GM19452 (cell line): ENCODE measurements at regions not wholly inside any gene's neighbourhood (a gene's known extent, or its start where the extent isn't known, plus 50 kb on each side); places are given as distances from the start of the nearest gene placed in this dataset.

ENCODE experiments used
- ATAC-seq: cut with Tn5 transposase; IDR thresholded peaks from one replicate; pipeline ENCODE4 v1.9.1; 2021; ENCODE audit not compliant: unreplicated experiment

DNA sequence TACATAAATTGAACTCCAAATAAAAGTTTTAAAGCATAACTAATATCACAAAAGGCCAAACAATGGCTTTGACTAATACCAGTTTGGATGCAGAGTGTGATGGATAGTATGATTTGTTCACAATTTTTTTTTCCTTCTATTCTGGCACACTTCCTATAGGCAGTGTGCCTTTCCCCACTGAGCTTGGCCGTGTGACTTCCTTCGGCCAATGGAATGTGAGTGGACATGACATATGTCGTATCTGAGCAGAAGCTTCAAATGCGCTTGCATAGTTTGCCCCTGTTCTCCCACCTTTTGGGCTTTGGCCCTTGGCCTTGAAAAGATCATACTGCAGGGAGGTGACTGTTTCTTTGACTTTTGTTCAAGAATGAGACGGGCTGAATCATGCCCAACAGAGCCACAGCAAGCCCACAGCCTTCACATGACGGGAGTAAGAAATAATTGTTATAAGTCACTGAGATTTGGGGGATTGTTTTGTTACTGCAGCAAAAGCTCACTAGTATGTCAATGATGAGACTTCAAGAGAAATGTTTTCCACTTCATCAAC is 279.9 kb upstream of the NEBL start:
- no peak for ATAC-seq

DNA sequence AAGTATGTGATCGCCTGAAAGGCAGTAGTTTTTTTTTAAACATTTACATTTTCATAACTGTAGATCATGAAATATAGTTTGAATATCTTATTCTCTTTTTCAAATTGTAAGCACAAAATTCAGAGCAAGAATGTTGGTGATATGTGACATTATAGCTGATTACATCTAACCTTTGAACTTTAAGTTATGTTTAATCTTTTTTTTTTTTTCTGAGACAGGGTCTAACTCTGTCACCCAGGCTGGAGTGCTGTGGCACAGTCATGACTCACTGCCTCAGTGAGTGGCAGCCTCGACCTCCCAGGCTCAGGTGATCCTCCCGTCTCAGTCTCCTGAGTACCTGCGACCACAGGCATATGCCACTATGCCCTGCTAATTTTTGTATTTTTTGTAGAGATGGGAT is 278.7 kb upstream of the NEBL start:
- ATAC-seq, result no peak

DNA sequence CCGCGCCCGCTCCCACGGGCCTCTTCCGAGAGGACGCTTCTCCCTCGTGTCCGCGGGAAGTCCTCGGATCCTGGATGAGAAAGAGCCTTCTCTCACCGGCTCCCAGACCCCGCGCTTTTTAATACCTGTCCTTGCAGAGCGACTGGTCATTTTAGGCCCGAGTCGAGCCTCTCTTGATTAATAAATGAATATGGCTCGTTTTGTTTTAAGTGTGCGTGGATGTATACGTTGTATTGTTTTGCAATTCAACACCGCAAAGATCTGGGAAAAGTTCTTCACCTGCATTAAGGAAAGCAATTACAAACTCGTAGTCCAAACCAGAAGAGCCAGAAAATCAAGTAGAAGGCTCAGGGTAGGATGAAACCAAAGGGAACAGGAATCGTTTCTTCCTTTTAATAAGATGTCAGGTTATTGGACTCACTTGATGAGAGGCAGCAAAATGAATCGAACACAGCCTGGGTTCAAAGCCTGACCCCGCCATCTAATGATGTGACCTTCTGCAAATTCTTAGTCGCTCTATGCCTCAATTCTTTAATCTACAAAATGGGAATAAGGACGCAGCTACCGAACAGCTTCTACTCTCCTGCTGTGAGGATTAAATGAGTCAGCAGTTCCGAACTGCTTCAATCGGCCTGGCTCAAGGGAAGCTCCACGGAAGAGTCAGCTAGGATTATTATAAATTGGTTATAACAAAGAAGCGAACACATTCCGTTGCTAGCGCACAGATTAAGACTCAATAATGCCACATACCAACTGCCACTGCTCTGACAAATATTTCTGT is 277.8 kb upstream of the NEBL start:
- no peak for ATAC-seq

DNA sequence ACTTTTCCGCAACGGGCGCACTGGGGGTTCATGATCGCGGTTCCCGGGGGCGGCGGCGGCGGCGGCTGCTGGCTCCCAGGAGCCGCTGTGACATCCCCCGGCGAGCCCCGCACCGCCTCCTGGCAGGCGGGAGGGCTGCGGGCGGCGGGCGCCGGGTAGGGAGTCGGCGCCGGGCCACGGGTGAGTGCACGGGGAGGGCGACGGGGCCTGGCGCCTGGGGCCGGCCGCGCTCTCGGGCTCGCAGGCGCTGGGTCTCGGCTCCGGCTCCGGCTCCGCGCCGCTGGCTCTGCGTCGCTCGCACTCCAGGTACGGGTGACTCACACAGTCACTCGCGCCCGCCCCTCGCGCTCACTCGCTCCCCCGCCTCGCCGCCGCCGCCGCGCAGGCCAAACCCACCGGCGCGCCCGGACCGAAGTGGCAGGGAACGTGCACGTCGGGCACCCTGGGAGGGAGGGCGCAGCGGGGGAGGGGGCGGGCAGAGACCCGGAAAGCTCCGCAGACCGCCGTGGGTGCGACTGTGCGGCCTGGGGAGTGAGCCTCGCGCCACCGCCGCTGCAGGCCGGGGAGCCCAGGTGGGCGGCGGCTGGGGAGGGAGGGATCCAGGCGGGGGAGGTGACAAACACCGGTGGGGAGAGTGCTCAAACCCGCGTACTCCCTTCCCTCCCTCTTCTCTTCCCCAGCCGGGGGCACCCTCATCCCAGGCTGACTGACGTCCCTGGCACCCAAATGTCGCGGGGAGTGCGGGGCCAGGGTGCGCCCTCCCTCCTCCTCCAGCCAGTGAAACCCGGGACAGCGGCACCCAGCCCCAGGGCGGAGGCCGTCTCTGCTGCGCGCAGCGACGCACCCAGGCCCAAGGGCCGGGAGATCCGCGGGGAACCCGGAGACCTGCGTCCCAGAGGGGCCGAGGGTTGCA is 276.9 kb upstream of the NEBL start:
- no peak for ATAC-seq

DNA sequence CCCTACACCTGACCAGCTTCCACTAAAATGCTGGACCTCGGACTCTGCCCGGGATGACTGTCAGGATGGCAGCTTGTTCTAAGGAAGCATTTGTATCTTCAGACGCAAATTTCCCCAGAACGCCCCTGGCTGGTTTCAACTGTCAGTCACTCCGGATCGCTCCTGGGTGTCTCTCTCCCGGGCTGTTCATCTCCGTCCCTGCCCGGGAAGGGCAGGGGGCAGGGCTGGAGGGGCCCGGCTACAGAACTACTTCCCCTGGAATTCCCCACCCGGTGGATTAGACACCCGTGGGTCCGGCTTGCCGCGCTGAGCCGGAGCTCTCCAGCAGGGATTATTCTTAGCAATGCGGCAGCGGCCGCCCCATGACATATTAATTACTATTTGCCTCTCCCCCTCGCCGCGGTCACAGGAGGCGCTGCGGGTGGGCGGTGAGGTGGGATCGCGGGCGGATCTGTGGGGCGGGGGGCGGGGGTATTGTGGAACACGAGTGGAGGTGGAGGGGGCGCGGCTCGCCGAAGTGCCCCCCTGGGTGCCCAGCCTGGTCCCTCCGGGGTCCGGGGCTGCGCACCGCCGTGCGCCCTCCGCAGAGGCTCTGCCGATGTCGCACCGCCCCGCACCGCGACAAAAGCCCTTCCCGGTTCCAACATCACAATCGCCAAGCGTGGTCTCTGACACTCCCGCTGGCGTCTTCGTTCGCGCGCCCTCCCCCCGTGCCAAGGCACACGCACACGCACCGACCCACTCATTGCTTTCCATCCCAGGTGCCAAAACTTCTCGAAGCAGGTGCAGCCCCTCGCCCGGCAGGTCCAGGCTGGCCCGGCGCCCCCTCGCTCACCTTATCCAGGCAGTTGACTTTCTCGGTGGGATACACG is 276.1 kb upstream of the NEBL start:
- no peak for ATAC-seq

DNA sequence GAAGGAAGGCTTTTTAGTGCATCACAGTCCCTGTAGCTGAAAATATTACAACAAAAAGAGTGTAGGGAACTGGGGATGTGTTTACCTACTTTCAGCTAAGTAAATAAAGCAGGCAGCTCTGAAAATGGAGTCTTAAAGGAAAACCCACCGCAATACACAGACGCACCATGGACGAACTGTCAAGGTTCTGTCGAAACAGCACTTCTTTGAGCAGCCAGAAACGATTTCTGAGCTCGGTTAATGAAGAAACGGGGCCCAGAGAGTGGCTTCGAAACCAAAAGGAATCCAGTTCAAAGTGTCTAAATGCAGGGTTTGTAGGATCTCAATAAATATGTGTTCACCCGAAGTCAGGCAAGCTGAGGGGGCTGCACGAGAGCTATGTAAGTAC is 275.4 kb upstream of the NEBL start:
- ATAC-seq, result no peak

DNA sequence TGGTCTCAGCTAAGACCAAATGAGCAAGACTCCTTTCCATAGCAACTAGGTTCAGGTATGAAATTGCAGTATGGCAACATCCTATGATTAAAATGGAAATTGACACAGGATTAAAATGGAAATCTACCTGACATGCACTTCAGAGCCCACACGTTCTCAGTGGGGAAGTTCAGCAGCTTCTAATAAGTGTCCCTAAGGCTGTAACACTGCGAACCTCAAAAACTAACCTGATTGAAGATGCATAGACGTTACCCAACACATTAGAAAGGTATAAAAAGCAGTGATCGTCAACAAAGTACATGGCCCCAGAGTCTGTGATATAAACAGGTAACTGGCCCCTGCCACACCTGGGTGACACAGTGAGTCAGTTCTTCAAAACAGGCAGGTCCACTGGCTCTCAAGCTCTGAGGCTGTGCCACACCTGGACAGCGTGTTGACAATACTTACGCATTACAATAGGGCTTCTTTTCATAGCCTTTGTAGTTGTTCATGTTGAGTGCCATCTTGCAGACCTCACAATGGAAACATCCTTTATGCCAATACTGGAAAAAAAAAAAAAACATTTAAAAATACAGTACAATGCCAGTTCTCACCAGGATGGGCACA is 274.9 kb upstream of the NEBL start:
- no peak for ATAC-seq

DNA sequence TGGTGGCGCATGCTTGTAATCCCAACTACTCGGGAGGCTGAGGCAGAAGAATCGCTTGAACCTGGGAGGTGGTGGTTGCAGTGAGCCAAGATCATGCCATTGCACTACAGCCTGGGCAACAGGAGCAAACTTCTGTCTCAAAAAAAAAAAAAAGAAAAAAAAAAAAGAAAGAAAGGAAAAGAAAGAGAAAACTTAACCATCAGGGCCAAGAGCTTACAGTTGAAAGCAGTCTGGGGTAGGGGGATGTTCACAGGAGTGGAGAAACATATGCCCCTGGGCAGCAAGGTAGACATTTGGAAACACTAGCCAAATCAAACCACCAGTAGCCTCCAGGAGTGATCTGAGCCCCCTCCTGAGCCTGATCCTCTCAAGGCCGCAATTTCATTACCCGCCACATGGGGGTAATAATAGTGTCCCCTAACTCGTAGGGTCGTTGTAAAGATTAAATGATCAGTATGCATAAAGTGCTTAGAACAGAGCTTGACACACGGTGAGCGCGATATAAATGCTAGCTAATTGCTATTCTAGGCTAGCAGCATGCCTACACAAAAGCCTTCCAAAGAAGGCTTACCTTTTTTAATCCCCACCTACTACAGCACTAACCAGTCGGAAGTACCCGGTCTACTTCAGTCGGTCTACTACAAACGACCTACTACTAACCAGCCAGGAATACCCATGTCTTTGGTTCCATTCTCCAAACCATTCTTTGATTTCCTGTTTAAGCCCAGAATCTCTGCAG is 274.3 kb upstream of the NEBL start:
- ATAC-seq, result no peak

DNA sequence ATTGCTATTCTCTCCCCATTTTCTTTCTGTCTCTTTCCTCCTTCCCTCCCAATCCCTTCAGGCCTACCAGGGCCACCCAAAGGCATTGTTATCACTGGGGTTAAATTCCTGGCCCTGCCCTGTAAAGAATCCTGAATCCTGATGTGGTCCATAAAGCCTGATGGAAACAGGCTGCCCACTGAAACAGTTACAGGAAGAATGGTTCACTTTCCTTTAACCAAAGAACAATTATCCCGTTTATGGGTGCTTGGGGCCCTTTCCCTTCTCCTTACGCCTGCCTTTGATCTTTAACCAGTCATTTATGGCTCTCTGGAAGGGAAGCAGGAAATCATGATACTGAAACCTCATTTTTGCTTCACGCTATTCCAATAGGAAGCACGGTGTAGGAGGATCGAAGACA is 273.1 kb upstream of the NEBL start:
- no peak for ATAC-seq

DNA sequence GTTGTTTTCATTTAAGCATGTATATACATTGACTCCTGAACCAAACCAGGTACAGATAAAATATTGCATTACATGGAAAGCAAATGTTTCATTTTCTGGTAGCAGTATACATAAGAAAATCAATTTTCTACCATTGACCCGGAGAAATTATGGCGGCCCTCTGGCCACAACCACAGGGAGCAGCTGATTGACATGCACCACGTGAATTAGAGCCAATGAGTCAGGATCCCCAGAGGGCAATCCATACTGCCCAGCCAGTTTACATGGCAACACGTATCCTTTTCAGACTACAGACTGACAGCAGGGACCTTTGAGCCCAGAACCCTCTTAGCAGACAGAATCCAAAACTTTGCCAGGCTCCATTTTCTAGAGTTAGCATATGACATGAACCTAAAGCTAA is 272.2 kb upstream of the NEBL start:
- ATAC-seq, result no peak

DNA sequence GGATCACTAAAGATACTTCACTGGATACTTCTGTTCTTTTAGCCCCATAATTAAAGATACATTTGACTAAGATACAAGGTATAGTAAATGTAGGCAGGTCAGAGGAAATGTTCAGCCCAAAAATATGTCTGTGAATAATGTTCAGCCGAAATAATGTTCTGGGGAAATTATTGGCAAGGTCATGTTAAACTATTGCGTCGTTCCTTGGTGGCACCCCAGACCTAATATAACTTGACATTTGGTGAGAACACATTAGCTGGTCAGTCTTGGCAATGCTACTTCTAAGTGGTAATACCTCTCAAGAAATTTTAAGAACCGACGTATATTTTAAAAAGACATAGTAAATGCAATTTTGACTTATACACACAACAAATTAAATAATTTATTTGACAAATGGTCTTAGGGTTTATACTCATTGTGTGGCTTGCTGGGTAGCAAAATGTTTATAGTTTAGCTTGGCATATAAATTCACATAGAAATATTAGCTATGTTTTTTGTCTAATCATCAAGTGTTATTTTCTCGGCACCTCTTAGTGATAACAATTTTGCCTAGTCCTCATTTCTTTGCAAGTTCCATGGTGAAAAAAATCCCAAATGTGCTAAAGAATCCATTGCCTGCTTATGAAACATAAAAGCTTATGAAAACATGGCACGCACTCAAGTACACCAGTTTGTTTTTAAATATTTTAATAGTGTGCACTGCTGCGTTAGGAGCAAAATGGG is 270.3 kb upstream of the NEBL start:
- ATAC-seq, result no peak

DNA sequence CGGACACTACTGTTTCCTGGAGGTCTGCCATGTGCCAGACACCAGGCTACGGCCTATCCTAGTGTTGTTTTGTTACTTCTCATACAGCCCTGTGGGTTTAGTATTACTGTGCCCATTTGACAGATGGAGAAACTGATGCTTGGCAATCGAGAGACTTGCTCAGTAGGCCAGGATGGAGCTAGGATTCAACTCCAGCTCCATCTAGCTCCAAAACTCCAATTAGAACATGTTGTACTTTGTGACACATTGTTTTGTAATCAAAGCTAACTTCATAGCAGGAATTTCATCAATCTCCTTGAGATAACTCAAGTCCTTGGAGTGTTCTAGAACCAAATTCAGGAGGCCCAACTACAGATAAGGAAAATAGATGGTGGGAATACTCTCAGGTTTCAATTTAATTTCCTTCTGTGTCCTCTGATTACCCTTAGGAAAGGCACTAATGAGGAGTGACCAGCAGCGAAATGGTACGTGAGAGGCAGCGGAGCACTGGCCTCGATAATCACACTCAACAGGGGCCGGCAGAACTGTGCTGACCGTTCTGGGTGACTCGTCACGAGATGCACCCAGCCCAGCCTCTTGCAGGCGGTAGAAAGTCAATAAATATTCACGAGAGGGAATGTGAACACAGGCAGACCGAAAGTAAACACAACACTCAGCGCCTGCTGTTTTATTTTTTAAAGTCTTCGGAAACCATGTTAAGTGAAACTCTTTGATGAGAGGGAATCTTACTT is 269.6 kb upstream of the NEBL start:
- ATAC-seq, result no peak

DNA sequence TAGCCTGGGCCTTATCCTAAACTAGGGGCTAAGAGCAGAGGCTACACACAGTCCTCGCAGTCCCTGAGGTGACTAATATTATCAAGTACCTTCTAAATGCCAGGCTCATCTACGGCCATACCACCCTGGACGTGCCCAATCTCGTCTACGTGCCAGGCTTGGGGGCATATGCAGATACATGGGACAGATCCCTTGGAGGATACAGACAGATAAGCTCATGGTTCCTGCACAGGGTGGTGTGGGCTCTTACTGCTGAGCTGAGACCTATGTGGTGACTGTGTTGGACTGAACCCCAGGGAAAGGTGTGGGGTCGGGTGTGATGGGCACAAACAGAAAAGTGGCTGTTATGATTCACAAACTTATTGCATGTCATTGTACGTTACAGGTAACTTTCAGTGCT is 268.4 kb upstream of the NEBL start:
- ATAC-seq, result no peak

DNA sequence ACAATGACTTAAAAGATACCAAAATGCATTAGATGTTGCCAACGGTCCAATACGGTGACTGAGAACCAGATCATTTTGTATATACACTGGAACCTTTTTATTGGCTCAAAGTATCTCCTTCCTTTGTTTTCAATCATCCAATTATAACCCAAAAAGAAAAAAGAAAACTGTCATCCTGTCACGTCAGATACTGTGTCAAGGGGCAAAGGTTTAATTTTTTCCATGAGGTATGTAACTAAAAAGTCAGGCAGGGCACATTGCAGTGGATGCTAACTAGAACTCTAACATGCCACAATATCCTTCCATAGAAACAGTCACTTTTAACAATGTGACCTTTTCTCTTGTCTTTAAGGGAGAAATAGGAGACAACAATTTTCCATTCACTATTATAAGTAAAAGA is 267.6 kb upstream of the NEBL start:
- ATAC-seq, result no peak

DNA sequence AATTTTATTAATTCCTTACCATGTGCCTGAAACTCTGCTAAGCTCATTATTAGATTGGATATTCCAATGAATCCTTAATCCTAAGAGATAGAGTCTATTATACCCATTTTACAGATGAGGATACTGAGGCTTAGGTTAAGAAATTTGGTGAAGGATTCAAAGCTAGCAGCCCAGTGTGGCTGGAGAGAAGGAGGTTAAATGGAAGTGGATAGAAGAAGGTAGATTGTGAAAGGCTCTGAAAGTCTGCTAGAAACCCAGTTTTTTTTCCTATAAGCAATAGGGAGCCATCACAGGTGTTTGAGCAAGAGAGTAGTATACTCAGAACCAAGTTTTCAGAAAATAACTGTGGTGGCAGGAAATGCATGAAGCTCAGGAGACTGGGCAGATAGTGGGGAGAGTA is 265.8 kb upstream of the NEBL start:
- no peak for ATAC-seq

DNA sequence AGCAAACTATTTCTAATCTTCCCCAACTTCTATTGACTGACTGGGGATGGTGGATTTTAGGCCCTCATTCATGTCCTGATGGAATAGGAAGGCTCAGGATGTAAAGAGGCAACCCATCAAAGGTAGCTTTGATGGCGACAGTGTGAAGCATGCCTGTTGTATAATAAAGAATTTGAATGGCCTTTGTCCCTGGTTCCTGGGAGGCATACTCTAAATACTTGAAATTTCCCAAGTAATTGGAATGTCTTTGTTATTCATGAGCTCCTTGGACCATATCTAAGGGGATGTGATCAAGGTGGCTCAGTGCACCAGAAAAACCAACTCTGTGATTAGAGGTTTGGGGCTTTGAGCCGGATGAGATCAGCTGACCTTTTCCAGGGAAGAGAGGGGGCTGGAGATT is 264.5 kb upstream of the NEBL start:
- no peak for ATAC-seq

DNA sequence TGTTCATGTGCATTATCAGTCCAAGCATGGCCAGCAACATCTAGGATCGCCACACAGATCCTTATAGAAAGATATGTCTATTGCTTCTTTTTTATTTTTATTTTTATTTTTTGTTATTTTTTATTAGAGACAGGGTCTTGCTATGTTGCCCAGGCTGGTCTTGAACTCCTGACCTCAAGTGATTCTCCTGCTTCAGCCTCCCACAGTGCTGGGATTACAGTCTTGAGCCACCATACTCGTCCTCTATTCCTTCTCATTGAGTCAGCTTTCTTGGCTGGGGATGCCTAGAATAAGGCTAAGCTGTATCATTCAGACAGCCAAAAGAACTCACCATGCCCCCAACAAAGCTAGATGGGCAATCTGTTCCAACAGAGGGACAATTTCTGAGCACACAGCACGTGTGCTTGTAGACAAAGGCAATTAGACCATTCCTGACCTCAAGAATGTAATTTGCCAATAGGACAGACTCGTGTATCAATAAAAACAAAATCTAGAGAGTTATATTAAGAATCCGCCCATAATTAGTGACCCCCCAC is 264.0 kb upstream of the NEBL start:
- ATAC-seq, result no peak

DNA sequence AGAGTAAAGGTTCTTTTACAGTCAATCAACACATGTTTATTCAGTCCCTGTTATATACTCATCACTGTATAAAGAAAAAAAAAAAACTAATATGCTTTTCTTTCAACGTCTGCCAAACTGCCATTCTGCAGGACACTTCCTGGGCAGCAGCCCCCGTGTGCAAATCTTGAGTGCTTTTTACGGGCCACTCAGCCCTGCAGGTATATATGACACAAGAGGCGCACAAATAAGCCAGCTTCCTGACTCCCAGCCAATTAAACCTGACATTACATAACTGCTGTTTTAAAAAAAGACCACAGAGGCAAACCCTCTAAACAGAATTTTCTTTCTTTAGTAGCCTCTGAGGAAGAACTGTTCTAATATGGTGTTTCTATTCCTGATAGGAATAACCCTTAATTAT is 263.0 kb upstream of the NEBL start:
- ATAC-seq, result no peak
